ENCODE measurements at regions not wholly inside any gene's neighbourhood (a gene's known extent, or its start where the extent isn't known, plus 50 kb on each side); places are given as distances from the start of the nearest gene placed in this dataset.

- TF ChIP-seq E4F1 (CRISPR knock-in tag; IDR thresholded peaks at IDR 0.05; ENCODE audit: borderline replicate concordance) (no peak), ZNF232 (CRISPR knock-in tag; IDR thresholded peaks at IDR 0.05) (no peak), NFRKB (IDR thresholded peaks at IDR 0.05; ENCODE audit: low read depth) (peak; percentile 51), USF2 (CRISPR knock-in tag; IDR thresholded peaks at IDR 0.05) (no peak), CREB1 (IDR thresholded peaks at IDR 0.05) (no peak), CREB1 (CRISPR knock-in tag; IDR thresholded peaks at IDR 0.05) (no peak; the same call in 1 of the 2 replicates), ARHGAP35 (IDR thresholded peaks at IDR 0.05; ENCODE audit: partially characterized antibody) (no peak), HNRNPUL1 (IDR thresholded peaks at IDR 0.05; ENCODE audit: low read length) (no peak), FOXM1 (IDR thresholded peaks at IDR 0.05; ENCODE audit: low read depth) (no peak), FOXM1 (CRISPR knock-in tag; IDR thresholded peaks at IDR 0.05; ENCODE audit: low read depth) (no peak), MYBL2 (IDR thresholded peaks at IDR 0.05; ENCODE audit: low read depth) (no peak), MYBL2 (CRISPR knock-in tag; IDR thresholded peaks at IDR 0.05; ENCODE audit: borderline replicate concordance) (no peak), KHSRP (IDR thresholded peaks at IDR 0.05) (no peak), GTF2A2 (tag; IDR thresholded peaks at IDR 0.05) (no peak), TAL1 (IDR thresholded peaks at IDR 0.05) (no peak), SREBF1 (IDR thresholded peaks at IDR 0.05; ENCODE audit: borderline replicate concordance, low read depth, low read length) (peak; percentile 42; the same call in 1 of the 2 replicates), NCOA1 (IDR thresholded peaks at IDR 0.05; ENCODE audit: low read depth) (no peak), ZNF407 (IDR thresholded peaks at IDR 0.05; ENCODE audit: low read depth) (no peak), RBFOX2 (IDR thresholded peaks at IDR 0.05; ENCODE audit: low read depth, low read length) (peak; percentile 48), BRD9 (IDR thresholded peaks at IDR 0.05; ENCODE audit: low read depth, partially characterized antibody) (peak; percentile 38), HDGF (IDR thresholded peaks at IDR 0.05) (no peak)
Observed at GRCh38 chr6:43951063-43951755, 176.0 kb downstream of the MRPL14 start (continued).

Data from K562 (cell line).